OCI-LY1 (cell line): ENCODE measurements at regions not wholly inside any gene's neighbourhood (a gene's known extent, or its start where the extent isn't known, plus 50 kb on each side); places are given as distances from the start of the nearest gene placed in this dataset.

Experiments
- H2AFZ ChIP-seq: fragments of 200-600 bp; sonication (generic), shearing (Covaris generic); 2 replicates; pipeline ENCODE4 v1.6.0; 2014; ENCODE audit warnings: antibody characterized with exemption, mild to moderate bottlenecking, low read length
- H3F3A ChIP-seq: fragments of 200-600 bp; sonication (generic), shearing (Covaris generic); 2 replicates; pipeline ENCODE4 v1.6.0; 2014; ENCODE audit warnings: mild to moderate bottlenecking, antibody characterized with exemption, low read length, moderate library complexity; ENCODE audit not compliant: insufficient read depth
- H3K27ac ChIP-seq: fragments of 200-600 bp; sonication (generic); 2 replicates; pipeline ENCODE4 v1.5.1; 2014; ENCODE audit warnings: low read length, mixed run types, mild to moderate bottlenecking, low read depth; ENCODE audit not compliant: poor library complexity, severe bottlenecking
- H3K27me3 ChIP-seq: fragments of 200-600 bp; sonication (generic); 2 replicates; pipeline ENCODE4 v1.6.0; 2014; ENCODE audit warnings: antibody characterized with exemption, mild to moderate bottlenecking, low read length, moderate library complexity; ENCODE audit not compliant: insufficient read depth
- H3K36me3 ChIP-seq: fragments of 200-600 bp; sonication (generic); 2 replicates; pipeline ENCODE4 v1.6.1; 2014; ENCODE audit warnings: mild to moderate bottlenecking, antibody characterized with exemption, low read length, moderate library complexity, mixed read lengths; ENCODE audit not compliant: insufficient read depth
- H3K4me1 ChIP-seq: fragments of 200-600 bp; sonication (generic); 2 replicates; pipeline ENCODE4 v1.5.1; 2014; ENCODE audit warnings: mild to moderate bottlenecking, low read length, moderate library complexity; ENCODE audit not compliant: insufficient read depth, severe bottlenecking
- H3K4me2 ChIP-seq: fragments of 200-600 bp; sonication (generic), shearing (Covaris generic); 2 replicates; pipeline ENCODE4 v1.6.1; 2014; ENCODE audit warnings: low read length
- H3K4me3 ChIP-seq: fragments of 200-600 bp; sonication (generic); 2 replicates; pipeline ENCODE4 v1.5.1; 2014; ENCODE audit warnings: low read length, low read depth, mild to moderate bottlenecking, mixed read lengths; ENCODE audit not compliant: poor library complexity, severe bottlenecking
- H3K79me2 ChIP-seq: fragments of 200-600 bp; shearing (Covaris generic); 2 replicates; pipeline ENCODE4 v1.6.1; 2016; ENCODE audit warnings: mixed run types, low read length, mixed read lengths; ENCODE audit not compliant: insufficient read depth
- H3K9ac ChIP-seq: fragments of 200-600 bp; sonication (generic), shearing (Covaris generic); 2 replicates; pipeline ENCODE4 v1.6.1; 2014; ENCODE audit warnings: mild to moderate bottlenecking, low read length, mixed read lengths
- H3K9me2 ChIP-seq: fragments of 200-600 bp; sonication (generic), shearing (Covaris generic); 2 replicates; pipeline ENCODE4 v1.6.1; 2014; ENCODE audit warnings: low read depth, mild to moderate bottlenecking, low read length, mixed read lengths
- H3K9me3 ChIP-seq: fragments of 200-600 bp; shearing (Covaris generic); 2 replicates; pipeline ENCODE4 v1.6.1; 2014; ENCODE audit warnings: low read length, mixed read lengths
- H4K20me1 ChIP-seq: fragments of 200-600 bp; sonication (generic), shearing (Covaris generic); 2 replicates; pipeline ENCODE4 v1.6.0; 2016; ENCODE audit warnings: mild to moderate bottlenecking, low read length; ENCODE audit not compliant: insufficient read depth
- EZH2 ChIP-seq: fragments of 200-600 bp; sonication (generic), shearing (Covaris generic); IDR thresholded peaks from 2 replicates; pipeline ENCODE4 v1.8.0; 2017; ENCODE audit warnings: borderline replicate concordance, mixed run types, mild to moderate bottlenecking, antibody characterized with exemption, low read length, moderate library complexity, mixed read lengths
- TF ChIP-seq, protein P1 (sequence below): fragments of 200-600 bp; sonication (generic), shearing (Covaris generic); IDR thresholded peaks from 2 replicates; pipeline ENCODE4 v1.5.1; 2017; ENCODE audit warnings: mild to moderate bottlenecking, antibody characterized with exemption, low read length, moderate library complexity, mixed read lengths

GRCh38 chr4:147101678-147102077, 156.0 kb upstream of the TTC29 start:
- TF ChIP-seq, protein P1, sequence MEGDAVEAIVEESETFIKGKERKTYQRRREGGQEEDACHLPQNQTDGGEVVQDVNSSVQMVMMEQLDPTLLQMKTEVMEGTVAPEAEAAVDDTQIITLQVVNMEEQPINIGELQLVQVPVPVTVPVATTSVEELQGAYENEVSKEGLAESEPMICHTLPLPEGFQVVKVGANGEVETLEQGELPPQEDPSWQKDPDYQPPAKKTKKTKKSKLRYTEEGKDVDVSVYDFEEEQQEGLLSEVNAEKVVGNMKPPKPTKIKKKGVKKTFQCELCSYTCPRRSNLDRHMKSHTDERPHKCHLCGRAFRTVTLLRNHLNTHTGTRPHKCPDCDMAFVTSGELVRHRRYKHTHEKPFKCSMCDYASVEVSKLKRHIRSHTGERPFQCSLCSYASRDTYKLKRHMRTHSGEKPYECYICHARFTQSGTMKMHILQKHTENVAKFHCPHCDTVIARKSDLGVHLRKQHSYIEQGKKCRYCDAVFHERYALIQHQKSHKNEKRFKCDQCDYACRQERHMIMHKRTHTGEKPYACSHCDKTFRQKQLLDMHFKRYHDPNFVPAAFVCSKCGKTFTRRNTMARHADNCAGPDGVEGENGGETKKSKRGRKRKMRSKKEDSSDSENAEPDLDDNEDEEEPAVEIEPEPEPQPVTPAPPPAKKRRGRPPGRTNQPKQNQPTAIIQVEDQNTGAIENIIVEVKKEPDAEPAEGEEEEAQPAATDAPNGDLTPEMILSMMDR: no peak
- TF ChIP-seq EZH2: no peak
- Histone ChIP-seq H3K4me3 (no peak overlapping the region), H3K4me1 (no peaks in the 10 kb centered on the region), H3K9me3 (no peaks in the 10 kb centered on the region), H3K9ac (no peak overlapping the region), H4K20me1 (no peaks in the 10 kb centered on the region), H3F3A (no peaks in the 10 kb centered on the region), H3K27me3 (no peaks in the 10 kb centered on the region), H3K79me2 (no peaks in the 10 kb centered on the region), H3K27ac (no peak overlapping the region), H3K36me3 (no peaks in the 10 kb centered on the region), H3K4me2 (no peak overlapping the region), H2AFZ (no peak overlapping the region), H3K9me2 (no peaks in the 10 kb centered on the region)

GRCh38 chr4:147102596-147102995, 156.9 kb upstream of the TTC29 start:
- Histone ChIP-seq H3K27ac (no peak overlapping the region), H3K9ac (no peak overlapping the region), H3K9me2 (no peaks in the 10 kb centered on the region), H3K27me3 (no peaks in the 10 kb centered on the region), H3K36me3 (no peaks in the 10 kb centered on the region), H3K4me2 (no peak overlapping the region), H3K79me2 (no peaks in the 10 kb centered on the region), H3F3A (no peaks in the 10 kb centered on the region), H3K4me3 (no peak overlapping the region), H3K4me1 (no peaks in the 10 kb centered on the region), H4K20me1 (no peaks in the 10 kb centered on the region), H3K9me3 (no peaks in the 10 kb centered on the region), H2AFZ (no peak overlapping the region)
- TF ChIP-seq, protein P1: no peak
- TF ChIP-seq EZH2: no peak

- no peak overlapping the region for H3K4me3 ChIP-seq
- no peaks in the 10 kb centered on the region for H4K20me1 ChIP-seq
- H3K27ac ChIP-seq: no peak overlapping the region
- no peaks in the 10 kb centered on the region for H3K36me3 ChIP-seq
- H3F3A ChIP-seq: no peaks in the 10 kb centered on the region
- no peaks in the 10 kb centered on the region for H3K79me2 ChIP-seq
- no peak overlapping the region for H2AFZ ChIP-seq
- no peak for TF ChIP-seq EZH2
- TF ChIP-seq, protein P1: no peak
- no peak overlapping the region for H3K9ac ChIP-seq
- no peaks in the 10 kb centered on the region for H3K9me3 ChIP-seq
- no peaks in the 10 kb centered on the region for H3K4me1 ChIP-seq
- H3K4me2 ChIP-seq: no peak overlapping the region
- no peaks in the 10 kb centered on the region for H3K27me3 ChIP-seq
- no peaks in the 10 kb centered on the region for H3K9me2 ChIP-seq
Observed at GRCh38 chr4:147103403-147103946, 157.8 kb upstream of the TTC29 start.
